ENCODE measurements at regions not wholly inside any gene's neighbourhood (a gene's known extent, or its start where the extent isn't known, plus 50 kb on each side); places are given as distances from the start of the nearest gene placed in this dataset.

GRCh38 chr21:38956007-38956406 is 150.3 kb downstream of the ETS2 start:
- TF ChIP-seq EZH2 (IDR thresholded peaks at IDR 0.05; ENCODE audit: insufficient read depth, poor library complexity, severe bottlenecking) (no peak), EZH2phosphoT487 (IDR thresholded peaks at IDR 0.05; ENCODE audit: insufficient read depth, low read depth) (no peak)

Data from GM23248 (cell line).